Esophagus muscularis mucosa (tissue), 4 donors: ENCODE measurements at regions not wholly inside any gene's neighbourhood (a gene's known extent, or its start where the extent isn't known, plus 50 kb on each side); places are given as distances from the start of the nearest gene placed in this dataset.

Source experiments
- CTCF ChIP-seq, 3 experiments: fragments of 200-600 bp in 2 of 3; fragments of 450-650 bp in 1 of 3; sonication (generic) in 2 of 3; IDR thresholded peaks; one replicate each; pipeline ENCODE4 v1.5.1; 2017 to 2019; ENCODE audit warnings: antibody characterized with exemption in 3 of 3, mild to moderate bottlenecking in 2 of 3, moderate library complexity in 1 of 3
- EP300 ChIP-seq: sonication (generic); formaldehyde crosslinking; IDR thresholded peaks from one replicate; pipeline ENCODE4 v1.6.1; 2017; ENCODE audit warnings: antibody characterized with exemption
- POLR2A ChIP-seq: fragments of 450-650 bp; IDR thresholded peaks from one replicate; pipeline ENCODE4 v1.6.1; 2017; ENCODE audit warnings: antibody characterized with exemption, moderate library complexity, mild to moderate bottlenecking, low read depth

- TF ChIP-seq CTCF (IDR thresholded peaks at IDR 0.05) = no peak
- no peak for TF ChIP-seq POLR2A
- TF ChIP-seq EP300 = no peak
Measured at GRCh38 chr2:146481629-146482028, 1363.2 kb upstream of the ACVR2A start.
